ENCODE measurements at regions not wholly inside any gene's neighbourhood (a gene's known extent, or its start where the extent isn't known, plus 50 kb on each side); places are given as distances from the start of the nearest gene placed in this dataset.

- no TSS peak for BruUV-seq (replicated peaks)
- CTCF ChIA-PET, result interaction anchor here (0.7 kb wide), 1 partner anchor 66 kb away, joined by 5 read pairs; no protein-coding TSS in a partner anchor
Observed at GRCh38 chr4:174422893-174423256, 99.4 kb downstream of the HPGD start.

GRCh38 chr4:174420316-174420715 is 102.0 kb downstream of the HPGD start:
- H3K27ac ChIP-seq (ENCODE audit: low read length), result no peak overlapping the region
- no TSS peak for BruUV-seq (replicated peaks)
- CTCF ChIA-PET, result no interaction called here
- in situ Hi-C loops (cut with HindIII; ENCODE audit: low pct_unique_long_range_greater_than_20kb, low sequenced_read_pairs) (no loop called here), intact Hi-C loops (cut with micrococcal nuclease; ENCODE audit: unreplicated experiment) (no loop called here)
- ATAC-seq (no peak), DNase-seq (ENCODE audit: low read depth, low spot score) (no peak)
- no peaks in the 10 kb centered on the region for H3K27me3 ChIP-seq (ENCODE audit: control insufficient read depth, insufficient read depth, low read length)
- no peak overlapping the region for H3K4me3 ChIP-seq (ENCODE audit: low read depth in 2 of 2, low read length in 2 of 2)
- H3K4me1 ChIP-seq (ENCODE audit: control insufficient read depth, insufficient read depth, low read length), result no peaks in the 10 kb centered on the region
- POLR2A ChIA-PET, result no interaction called here
- no peaks in the 10 kb centered on the region for H3K36me3 ChIP-seq (ENCODE audit: control insufficient read depth, insufficient read depth, low read length)
- no peaks in the 10 kb centered on the region for H3K9me3 ChIP-seq (ENCODE audit: control insufficient read depth, insufficient read depth, low read depth, low read length)
- TF ChIP-seq REST (IDR thresholded peaks at IDR 0.05; ENCODE audit: insufficient read depth in 1 of 2, low read depth in 2 of 2, low read length in 1 of 2) (no peak), SIN3A (IDR thresholded peaks at IDR 0.05; ENCODE audit: borderline replicate concordance, insufficient read depth, low read depth, low read length) (no peak), POLR2AphosphoS5 (IDR thresholded peaks at IDR 0.05; ENCODE audit: low read depth, low read length) (no peak), TCF7L2 (IDR thresholded peaks at IDR 0.05; ENCODE audit: low read depth, low read length) (no peak), CTCF (IDR thresholded peaks at IDR 0.05) (no peak)

More at GRCh38 chr4:174422893-174423256, 99.4 kb downstream of the HPGD start:
- H3K36me3 ChIP-seq (ENCODE audit: control insufficient read depth, insufficient read depth, low read length), result no peaks in the 10 kb centered on the region
- no peak for TF ChIP-seq TCF7L2 (IDR thresholded peaks at IDR 0.05; ENCODE audit: low read depth, low read length)
- TF ChIP-seq POLR2AphosphoS5 (IDR thresholded peaks at IDR 0.05; ENCODE audit: low read depth, low read length), result no peak
- TF ChIP-seq CTCF (IDR thresholded peaks at IDR 0.05), result no peak
- TF ChIP-seq SIN3A (IDR thresholded peaks at IDR 0.05; ENCODE audit: borderline replicate concordance, insufficient read depth, low read depth, low read length), result no peak
- TF ChIP-seq REST (IDR thresholded peaks at IDR 0.05; ENCODE audit: insufficient read depth in 1 of 2, low read depth in 2 of 2, low read length in 1 of 2), result no peak
- DNase-seq (ENCODE audit: low read depth, low spot score), result no peak
- H3K27me3 ChIP-seq (ENCODE audit: control insufficient read depth, insufficient read depth, low read length), result no peaks in the 10 kb centered on the region
- no peaks in the 10 kb centered on the region for H3K9me3 ChIP-seq (ENCODE audit: control insufficient read depth, insufficient read depth, low read depth, low read length)
- H3K4me3 ChIP-seq (ENCODE audit: low read depth in 2 of 2, low read length in 2 of 2), result no peak overlapping the region
- POLR2A ChIA-PET, result no interaction called here
- no peak for ATAC-seq
- in situ Hi-C loops (cut with HindIII; ENCODE audit: low pct_unique_long_range_greater_than_20kb, low sequenced_read_pairs), result no loop called here
- no peak overlapping the region for H3K27ac ChIP-seq (ENCODE audit: low read length)
- H3K4me1 ChIP-seq (ENCODE audit: control insufficient read depth, insufficient read depth, low read length), result no peaks in the 10 kb centered on the region
- intact Hi-C loops (cut with micrococcal nuclease; ENCODE audit: unreplicated experiment), result no loop called here

Data from Panc1 (cell line).